Muscle of back (tissue), 3 donors: ENCODE measurements at regions not wholly inside any gene's neighbourhood (a gene's known extent, or its start where the extent isn't known, plus 50 kb on each side); places are given as distances from the start of the nearest gene placed in this dataset.
"Not testable (repeated sequence)": the region's sequence is repeated elsewhere in the genome, so short reads cannot be mapped to it uniquely, and the experiment has no call there.

Source experiments
- DNase-seq, 3 donors: peaks; one replicate each; pipeline versions ENCODE4 v3.0.0 to v3.0.0-alpha.2; 2013

DNA sequence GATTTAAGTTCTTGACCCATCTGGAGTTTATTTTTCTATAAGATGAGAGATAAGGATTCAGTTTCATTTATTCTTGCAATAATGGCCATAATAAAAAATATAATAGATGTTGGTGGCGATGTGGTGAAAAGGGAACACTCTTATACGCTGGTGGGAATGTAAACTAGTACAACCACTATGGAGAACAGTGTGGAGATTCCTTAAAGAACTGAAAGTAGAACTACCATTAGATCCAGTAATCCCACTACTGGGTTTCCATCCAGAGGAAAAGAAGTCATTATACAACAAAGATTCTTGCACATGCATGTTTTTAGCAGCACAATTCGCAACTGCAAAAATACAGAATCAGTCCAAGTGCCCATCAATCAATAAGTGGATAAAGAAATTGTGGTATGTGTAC, 1040.5 kb upstream of the GYPC start:
- DNase-seq: no peak

DNA sequence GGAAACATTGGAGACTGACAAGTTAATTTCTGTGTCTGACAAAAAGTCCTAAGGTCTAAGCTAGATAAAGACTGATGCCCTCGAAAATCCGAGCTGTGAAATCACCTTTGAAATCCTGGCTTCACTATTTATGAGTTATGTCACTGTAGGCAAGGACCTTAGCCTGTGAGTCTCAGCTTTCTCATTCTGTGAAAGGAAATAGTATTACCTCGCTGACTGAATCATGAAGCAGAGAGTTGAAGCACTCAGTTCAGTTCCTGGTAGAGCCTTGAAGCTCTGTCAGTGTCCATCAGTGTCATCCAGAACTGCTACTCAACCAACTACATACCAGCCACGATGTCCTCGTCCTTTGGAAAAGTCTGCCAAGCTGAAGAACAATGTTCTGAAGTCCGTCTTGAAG, 1025.6 kb upstream of the GYPC start:
- DNase-seq: no peak

DNA sequence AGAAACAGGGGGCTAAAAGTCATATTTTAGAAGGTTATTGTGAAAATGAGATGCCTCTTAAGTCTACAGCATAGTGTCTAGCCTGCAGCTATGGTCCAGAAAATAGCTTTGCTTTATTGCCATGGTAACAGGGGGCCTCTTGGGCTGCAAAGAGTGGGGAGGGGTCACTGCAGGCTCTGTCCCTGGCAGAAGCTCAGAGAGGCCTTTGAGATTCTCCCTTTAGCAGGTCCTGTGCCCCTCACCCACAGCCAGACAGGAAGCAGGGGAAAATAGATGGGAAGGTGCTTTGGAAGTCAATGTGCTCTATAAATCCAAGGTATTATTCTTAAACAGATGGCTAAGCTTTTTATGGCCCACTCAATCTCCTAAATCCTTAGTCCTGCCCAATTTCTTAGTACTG, 1021.3 kb upstream of the GYPC start:
- DNase-seq: no peak

DNA sequence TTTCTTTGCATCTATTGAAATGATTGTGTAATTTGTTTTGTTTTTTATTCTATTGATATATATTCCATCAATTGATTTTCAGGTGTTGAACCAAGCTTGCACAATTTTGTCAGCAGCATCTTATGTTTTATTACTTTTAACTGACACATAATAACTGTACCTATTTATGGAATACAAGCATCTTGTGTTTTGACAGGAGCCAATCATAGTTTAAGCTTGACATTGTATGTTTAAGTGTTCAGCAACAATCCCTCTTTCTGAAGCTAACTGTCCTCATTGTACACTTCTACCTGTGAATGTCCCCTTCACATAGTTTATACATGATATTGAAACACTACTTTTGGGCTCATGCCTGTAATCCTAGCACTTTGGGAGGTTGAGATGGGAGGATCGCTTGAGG, 1017.6 kb upstream of the GYPC start:
- DNase-seq: no peak

DNA sequence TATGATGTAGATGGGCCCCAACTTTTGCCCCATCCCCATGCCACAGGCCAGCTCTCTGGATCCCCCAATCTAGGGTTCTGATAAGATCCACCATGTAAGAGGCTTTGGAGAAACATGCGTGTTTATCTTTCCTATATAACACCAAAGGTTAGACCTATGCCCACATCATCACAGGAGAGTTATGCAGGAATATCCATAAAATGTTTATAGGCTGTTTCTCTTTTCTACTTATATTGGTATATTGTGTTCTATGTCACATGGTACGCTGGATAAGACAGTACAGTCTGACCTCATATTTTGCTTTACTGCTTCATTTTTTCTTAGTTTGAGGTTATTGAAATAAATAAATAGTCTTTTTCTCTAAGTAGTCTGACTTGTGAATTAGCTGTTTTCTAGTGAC, 1013.9 kb upstream of the GYPC start:
- no peak for DNase-seq

DNA sequence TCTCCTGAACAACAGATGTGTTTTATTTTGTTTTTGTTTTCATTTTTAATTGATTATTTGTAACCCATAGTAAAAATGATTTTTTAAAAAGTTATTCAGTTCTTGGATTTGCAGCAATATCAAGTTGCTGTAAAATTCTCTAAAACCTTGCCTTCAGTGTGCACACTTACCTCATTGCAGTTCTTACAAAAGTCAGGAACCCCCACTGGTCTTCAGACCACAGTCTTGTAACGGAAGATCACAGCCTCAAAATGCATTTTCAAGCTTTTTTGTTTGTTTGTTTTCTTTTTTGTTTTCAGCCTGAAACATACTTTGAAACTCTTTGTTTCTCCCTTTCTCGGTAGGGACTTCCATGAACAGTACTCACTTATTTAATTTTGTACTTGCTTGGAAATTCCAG, 1012.8 kb upstream of the GYPC start:
- no peak for DNase-seq

DNA sequence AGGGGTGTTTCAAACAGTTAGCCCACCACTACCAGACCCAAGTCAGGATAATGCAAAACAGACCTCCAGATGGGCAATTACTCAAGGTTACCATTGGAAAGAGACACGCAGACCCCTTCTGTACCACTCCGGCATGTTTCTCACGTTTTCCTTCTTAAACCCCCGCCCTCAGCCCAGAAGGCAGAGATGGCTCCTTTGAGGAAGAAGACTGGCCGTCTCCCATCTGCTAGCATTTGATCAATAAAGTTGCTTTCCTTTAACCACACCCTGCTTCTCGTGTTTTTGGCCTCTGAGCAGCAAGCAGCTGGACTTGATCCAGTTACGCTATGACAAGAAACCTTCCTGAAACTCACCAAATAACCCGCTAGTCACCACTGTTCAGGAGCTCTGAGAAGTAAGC, 1012.4 kb upstream of the GYPC start:
- DNase-seq: peak; percentile 3 to 69 (median 25)

DNA sequence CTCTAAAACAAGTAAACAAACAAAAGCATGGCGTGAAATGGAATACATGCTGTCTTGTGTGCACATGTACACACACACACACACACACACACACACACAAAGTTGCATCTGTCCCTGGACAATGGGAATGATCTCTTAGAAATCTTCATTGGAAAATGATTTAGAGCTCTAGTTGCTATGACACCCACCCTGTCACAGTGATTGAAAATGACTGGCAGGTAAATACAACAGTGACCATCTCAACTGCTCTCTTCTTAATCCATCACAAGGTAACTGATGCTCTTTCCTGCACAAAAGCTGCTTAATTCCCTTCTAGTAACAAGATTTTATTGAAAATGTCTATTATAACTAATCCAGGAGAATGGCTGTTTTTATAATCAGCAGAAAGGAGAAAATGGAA, 1011.7 kb upstream of the GYPC start:
- DNase-seq: no peak

DNA sequence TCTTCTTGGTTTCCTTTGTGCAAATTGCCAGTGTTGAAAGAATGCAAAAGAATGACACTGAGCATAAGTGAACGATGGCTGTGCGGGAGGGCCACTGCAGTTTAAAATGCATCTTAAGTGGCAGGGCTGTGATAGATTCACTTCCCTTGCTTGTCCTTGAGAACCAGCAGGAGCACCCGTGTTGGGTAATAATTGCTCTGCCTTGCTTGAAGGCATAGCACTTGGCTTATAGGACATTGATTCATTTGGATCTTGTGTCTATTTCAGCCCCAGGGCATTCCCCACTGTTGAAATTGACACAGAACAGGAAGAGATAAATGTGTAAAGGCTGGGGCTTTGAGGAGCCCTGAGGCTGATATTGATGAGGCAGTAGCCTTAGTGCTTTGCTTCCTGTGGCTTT, 1003.7 kb upstream of the GYPC start:
- no peak for DNase-seq

DNA sequence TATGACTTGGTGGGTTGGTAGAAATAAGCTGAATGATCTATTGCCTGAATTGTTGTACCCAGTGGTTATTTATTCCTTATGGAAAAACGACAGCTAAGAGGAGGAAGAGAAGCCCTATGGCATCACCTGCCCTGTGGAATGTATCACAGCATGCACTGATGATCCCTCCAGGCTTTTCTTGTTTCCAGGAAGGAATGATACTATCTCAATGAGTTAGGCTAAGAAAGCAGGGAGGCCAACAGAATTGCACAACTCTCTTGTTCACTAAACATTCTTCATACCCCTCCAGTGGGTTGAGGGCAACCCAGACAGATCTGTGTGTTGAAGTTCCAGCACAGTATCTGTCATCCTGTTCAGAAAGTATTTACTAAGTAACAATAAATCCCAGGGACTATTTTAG, 1001.7 kb upstream of the GYPC start:
- no peak for DNase-seq

DNA sequence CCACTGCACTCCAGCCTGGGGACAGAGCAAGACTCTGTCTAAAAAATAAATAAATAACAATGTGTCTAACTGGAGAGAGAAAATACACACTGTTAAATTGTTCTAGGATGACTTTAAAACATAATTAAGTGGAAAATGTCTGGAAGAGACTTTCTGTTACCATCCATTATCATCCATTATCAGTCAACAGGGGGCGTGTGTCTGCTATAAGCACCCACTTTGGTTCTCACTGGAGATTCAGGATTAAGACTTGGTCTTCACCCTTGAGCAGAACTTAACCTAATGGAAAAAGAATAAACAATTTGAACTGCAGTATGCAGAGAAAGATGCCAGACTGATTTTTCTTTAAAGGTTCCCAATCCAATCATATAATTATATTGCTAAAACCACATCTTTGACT, 999.8 kb upstream of the GYPC start:
- DNase-seq: no peak

DNA sequence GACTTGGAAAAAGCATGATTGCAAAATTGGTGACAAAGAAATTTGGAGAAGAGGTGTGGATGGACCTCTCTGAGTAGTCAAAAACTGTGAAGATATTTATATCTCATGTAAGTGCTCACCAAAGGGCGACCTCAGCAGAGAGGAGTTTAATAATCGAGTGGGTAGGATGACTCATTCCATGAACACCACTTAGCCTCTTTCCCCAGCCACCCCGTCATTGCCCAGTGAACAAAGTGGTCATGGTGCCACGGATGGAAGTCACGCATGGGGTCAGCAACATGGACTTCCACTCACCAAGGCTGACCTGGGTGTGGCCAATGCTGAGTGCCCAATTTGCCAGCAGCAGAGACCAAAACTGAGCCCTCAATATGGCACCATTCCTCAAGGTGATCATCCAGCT, 997.4 kb upstream of the GYPC start:
- no peak for DNase-seq

DNA sequence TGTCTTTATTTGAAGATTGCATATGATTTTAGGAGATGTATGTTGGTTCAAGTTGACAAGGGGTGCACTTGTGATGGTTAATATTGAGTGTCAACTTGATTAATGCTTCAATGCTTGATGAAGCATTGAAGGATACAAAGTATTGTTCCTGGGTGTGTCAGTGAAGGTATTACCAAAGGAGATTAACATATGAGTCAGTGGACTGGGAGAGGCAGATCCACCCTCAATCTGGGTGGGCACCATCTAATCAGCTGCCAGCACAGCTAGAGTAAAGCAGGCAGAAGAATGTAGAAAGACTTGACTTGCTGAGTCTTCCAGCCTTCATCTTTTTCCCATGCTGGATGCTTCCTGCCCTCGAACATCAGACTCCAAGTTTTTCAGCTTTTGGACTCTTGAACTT, 995.6 kb upstream of the GYPC start:
- DNase-seq: not testable (repeated sequence)

DNA sequence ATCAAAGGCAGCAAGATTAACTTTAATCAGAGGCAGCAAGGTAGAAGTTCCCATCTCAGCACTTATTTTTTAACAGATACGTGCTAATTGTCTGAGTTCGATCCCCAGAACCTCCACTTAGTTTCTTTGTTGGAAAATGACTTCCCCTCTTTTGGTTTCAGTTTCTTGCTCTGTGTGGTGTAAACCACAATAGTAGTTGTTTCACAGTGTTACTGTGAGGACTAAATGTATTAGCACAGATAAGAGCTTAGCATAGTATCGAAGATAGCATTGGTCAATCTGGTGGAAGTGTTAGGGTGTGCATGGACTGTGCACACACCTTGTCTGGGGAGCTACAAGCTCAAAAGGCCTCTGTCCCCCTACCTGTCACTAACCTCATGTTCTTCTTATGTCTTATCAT, 988.3 kb upstream of the GYPC start:
- no peak for DNase-seq

DNA sequence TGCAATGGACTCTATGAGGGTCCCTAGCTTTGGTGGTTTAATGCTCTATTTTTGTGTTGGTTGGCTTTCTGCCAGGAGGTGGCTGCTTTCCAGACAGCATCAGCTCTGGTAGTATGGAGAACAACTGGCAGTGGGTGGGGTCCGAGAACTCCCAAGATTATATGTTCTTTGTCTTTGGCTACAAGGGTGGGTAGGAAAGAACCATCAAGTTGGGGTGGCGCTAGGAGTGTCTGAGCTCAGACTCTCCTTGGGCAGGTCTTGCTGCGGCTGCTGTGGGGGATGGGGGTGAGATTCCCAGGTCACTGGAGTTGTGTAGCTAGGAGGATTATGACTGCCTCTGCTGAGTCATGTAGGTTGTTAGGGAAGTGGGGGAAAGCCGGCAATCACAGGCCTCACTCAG, 976.1 kb upstream of the GYPC start:
- no peak for DNase-seq

DNA sequence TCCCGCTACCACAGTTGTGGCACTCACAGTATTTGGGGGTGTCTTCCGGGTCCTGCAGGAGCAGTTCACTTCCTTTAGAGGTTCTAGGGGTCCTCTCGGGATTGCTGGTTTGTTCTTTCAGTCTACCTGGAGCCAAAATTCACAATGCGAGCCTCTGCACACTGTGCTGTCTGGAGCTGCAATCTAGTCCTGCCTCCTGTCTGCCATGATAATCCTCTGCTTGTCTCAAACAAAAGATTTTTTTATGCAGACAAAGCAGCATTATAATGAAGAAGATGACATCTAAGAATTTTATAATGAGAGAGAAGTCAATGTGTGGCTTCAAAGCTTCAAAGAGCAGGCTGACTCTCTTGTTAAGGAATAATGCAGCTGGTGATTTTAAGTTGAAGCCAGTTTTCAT, 975.1 kb upstream of the GYPC start:
- peak in 1 of 3 donors; percentile 16 for DNase-seq

DNA sequence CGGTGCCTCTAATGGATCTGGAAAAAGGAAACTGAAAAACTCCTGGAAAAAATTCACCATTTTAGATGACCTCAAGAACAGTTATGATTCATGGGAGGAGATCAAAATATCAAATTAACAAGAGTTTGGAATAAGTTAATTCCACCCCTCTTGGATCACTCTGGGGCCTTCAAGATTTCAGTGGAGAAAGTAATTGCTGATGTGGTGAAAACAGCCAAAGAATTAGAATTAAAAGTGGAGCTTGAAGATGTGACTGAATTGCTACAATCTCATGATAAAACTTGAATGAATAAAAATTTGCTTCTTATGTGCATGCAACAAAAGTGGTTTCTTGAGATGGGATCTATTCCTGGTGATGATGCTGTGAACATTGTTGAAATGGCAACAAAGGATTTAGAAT, 974.4 kb upstream of the GYPC start:
- no peak for DNase-seq

DNA sequence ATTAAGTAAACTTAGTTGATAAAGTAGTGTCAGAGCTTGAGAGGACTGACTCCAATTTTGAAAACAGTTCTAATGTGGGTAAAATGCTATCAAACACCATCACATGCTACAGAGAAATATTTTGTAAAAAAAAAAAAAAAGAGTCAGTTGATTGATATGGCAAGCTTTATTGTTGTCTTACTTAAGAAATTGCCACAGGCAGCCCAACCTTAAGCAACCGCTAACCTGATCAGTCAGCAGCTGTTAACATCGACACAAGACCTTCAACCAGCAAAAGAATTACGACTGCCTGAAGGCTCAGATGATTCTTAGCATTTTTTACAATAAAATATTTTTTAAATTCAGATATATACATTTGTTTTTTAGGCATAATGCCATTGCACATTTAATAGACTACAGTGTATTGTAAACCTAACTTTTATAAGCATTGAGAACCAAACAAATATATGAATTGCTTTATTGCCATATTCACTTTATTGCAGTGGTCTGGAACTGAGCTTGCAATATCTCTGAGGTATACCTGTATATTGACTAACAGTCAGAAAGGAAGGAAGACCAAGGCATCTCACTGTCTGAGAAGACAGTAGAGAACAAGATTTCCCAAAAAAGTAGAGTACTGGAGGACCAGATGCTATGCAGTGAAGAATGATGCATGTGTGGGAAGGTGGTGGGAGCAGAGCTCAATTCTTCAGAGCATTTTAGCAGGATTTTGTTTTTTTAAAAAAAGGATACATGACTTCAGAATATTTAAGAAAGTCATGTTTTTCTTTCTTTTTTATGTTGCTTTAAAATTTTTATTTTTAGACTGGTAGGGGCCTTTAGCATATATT, 973.8 kb upstream of the GYPC start:
- no peak for DNase-seq

DNA sequence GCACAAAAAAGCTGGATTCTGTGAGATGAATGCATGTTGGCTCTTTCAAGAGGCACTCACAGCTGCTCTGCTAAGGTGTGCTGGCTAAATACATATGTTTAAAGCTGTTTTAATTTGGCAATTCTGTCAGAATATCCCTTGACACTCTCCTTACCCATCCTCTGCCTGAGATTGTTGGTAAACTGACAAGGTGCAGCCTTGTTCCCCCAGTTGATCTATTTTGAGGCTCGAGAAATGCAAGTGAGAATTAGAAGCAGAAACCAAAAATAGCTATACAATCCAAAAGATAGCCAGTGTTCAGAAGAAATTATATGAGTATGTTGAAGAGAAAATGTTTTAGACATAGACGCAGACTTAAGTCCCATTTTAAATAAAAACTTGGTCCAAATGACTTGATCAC, 971.7 kb upstream of the GYPC start:
- no peak for DNase-seq

DNA sequence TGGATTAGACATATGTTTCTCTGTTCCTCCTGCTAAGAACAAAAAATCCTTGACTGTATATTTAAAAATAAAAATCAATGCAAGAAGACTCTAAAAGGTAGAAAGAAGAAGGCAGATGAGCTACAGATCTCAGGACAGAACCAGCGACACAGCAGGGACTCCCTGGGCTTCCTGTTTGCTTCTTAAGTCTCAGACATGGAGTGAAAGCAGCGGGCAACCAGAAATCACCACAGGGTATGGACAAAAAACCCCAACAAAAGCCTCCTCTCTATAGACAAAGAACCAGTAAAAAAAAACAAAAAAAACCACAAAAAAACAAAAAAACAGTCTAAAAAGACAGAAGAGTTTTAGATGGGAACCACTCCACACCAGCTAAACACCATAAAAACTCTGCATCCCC, 971.0 kb upstream of the GYPC start:
- no peak for DNase-seq

DNA sequence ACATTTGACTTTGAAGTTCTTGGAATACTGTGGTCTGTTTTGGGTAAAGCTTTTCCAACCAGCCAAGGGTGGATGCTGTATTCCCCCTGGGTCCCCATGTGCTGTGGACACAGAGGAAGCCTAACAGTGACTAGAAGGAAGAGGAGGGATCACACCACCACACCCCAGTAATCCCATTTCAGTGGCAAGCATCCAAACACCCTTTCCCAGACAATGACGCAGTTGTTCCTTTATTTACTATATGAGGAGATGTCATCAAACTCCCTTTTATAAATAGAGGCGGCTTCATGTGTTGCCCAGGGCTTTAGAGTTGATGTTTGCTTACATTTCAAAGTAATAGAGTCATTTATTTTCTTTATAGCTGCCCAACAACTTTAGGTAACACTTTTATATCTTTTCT, 959.4 kb upstream of the GYPC start:
- DNase-seq: no peak

DNA sequence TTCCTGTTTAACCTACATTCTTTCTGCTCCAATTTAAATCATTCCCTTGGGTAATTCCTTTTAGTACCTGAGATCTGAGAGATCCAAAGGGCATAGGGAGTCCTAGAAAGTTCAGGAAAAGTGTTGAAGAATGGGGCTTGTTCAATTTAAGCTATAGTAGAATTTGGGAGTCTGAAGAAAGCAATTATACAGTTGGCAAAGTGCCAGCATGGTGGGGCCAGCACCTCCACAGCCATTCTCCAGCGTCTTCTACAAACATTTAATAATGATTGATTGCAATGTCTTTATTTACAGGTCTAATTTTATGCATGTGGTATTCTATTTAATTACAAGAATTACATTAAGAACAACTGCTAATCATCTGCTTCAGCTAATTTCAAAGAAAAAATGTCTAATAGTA, 957.7 kb upstream of the GYPC start:
- no peak for DNase-seq

DNA sequence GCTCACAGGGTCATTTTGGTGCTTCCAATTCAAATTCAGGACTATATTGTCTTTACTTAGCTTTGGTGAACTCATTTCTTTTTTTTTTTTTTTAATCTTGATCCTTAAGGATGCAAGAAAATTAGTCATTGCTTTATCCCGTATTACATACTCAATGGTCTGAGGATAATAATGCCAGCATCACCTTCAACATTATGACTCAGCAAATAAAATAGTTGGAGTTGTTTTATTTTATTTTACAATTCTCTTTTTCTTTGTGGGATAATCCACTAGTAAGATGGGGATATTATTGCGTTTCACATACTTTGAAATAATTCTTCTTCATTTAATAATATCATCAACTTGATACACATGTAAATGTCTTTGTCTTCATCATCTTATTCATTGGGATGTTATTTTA, 954.9 kb upstream of the GYPC start:
- no peak for DNase-seq

DNA sequence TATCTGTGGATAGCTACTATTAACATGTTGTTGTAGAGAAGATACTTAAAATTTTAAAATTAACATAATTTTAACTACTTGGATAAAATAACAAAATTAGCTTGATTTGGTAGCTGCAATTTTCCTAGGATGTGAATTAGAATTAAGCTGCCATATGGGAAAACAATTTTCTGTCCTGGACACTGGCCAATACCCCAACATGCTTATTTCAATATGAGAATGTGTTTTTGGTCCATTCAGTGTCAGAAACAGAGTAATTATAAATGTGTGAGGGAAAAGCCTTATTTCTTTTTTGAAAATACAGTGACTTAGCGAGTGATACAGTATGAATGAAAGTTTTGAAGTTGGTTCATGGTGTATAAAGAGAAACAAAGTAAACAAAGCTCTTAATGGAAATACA, 948.3 kb upstream of the GYPC start:
- no peak for DNase-seq

DNA sequence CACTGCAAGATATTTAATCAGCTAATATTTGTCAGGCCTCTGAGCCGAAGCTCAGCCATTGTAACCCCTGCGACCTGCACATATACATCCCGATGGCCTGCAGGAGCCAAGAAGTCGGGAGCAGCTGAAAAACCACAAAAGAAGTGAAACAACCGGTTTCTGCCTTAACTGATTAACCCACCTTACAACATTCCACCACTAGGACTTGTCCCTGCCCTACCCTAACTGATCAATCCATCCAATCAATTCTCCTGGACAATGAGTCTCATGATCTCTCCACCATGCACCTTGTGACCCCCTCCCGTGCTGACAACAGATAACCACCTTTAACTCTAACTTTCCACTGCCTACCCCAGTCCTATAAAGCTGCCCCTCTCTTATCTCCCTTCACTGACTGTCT, 945.4 kb upstream of the GYPC start:
- DNase-seq: no peak
